ENCODE measurements at regions not wholly inside any gene's neighbourhood (a gene's known extent, or its start where the extent isn't known, plus 50 kb on each side); places are given as distances from the start of the nearest gene placed in this dataset.
"Not testable (repeated sequence)": the region's sequence is repeated elsewhere in the genome, so short reads cannot be mapped to it uniquely, and the experiment has no call there.

DNA sequence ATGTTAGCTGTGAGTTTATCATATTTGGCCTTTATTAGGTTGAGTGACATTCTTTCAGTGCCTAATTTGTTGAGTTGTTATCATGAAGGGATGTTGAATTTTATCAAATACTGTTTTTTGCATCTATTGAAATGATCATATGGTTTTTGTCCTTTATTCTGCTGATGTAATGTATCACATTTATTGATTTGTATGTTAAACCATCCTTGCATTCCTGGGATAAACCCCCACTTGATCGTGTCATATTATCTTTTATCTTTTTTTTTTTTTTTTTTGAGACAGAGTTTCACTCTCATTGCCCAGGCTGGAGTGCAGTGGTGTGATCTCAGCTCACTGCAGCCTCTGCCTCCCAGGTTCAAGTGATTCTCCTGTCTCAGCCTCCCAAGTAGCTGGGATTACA lies 51.9 kb upstream of the MFGE8 start:
- not testable (repeated sequence) for ATAC-seq

DNA sequence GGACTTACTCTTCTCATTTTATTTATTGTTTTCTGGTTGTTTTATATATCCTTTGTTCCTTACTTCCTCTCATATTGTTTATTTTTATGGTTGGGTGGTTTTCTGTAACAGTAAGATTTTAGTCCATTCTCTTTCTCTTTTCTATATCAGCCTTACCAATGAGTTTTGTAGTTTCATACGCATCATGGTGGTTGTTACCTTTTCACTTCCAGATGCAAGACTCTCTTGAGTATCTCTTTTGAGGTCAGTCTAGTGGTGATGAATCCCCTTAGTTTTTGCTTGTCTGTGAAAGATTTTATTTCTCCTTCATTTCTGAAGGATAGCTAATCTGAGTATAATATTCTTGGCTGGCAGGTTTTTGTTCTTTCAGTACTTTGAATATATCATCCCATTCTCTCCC lies 57.1 kb upstream of the MFGE8 start:
- ATAC-seq: no peak
- TF ChIP-seq PPARA (CRISPR knock-in tag; IDR thresholded peaks at IDR 0.05; ENCODE audit: borderline replicate concordance) (no peak), CSDC2 (CRISPR knock-in tag; IDR thresholded peaks at IDR 0.05) (no peak)

DNA sequence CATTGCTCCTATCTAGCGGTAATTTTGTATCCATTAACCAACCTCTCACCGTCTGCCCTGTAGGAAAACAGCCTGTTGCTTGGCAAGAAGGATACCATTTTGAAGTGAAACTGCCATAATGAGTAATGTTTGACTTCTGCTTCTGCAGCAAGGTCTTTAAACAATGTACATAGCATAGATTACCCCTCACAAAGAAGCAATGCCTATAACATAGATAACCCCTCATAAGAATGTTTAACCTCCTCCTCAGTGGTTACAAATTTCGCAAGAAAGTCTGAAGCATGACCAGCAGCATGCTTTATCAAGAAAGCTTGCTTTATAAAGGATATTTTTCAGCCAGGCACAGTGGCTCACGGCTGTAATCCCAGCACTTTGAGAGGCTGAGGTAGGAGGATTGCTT lies 61.2 kb upstream of the MFGE8 start:
- ATAC-seq: no peak
- TF ChIP-seq, protein P1, sequence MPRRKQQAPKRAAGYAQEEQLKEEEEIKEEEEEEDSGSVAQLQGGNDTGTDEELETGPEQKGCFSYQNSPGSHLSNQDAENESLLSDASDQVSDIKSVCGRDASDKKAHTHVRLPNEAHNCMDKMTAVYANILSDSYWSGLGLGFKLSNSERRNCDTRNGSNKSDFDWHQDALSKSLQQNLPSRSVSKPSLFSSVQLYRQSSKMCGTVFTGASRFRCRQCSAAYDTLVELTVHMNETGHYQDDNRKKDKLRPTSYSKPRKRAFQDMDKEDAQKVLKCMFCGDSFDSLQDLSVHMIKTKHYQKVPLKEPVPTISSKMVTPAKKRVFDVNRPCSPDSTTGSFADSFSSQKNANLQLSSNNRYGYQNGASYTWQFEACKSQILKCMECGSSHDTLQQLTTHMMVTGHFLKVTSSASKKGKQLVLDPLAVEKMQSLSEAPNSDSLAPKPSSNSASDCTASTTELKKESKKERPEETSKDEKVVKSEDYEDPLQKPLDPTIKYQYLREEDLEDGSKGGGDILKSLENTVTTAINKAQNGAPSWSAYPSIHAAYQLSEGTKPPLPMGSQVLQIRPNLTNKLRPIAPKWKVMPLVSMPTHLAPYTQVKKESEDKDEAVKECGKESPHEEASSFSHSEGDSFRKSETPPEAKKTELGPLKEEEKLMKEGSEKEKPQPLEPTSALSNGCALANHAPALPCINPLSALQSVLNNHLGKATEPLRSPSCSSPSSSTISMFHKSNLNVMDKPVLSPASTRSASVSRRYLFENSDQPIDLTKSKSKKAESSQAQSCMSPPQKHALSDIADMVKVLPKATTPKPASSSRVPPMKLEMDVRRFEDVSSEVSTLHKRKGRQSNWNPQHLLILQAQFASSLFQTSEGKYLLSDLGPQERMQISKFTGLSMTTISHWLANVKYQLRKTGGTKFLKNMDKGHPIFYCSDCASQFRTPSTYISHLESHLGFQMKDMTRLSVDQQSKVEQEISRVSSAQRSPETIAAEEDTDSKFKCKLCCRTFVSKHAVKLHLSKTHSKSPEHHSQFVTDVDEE (CRISPR knock-in tag; IDR thresholded peaks at IDR 0.05): no peak
- TF ChIP-seq ZNF8 (CRISPR knock-in tag; IDR thresholded peaks at IDR 0.05) (no peak), SNAI2 (CRISPR knock-in tag; IDR thresholded peaks at IDR 0.05) (no peak), ESRRG (CRISPR knock-in tag; IDR thresholded peaks at IDR 0.05) (no peak), OSR1 (CRISPR knock-in tag; IDR thresholded peaks at IDR 0.05) (no peak), BACH2 (CRISPR knock-in tag; IDR thresholded peaks at IDR 0.05; ENCODE audit: borderline replicate concordance) (no peak)
- TF ChIP-seq, protein P2, sequence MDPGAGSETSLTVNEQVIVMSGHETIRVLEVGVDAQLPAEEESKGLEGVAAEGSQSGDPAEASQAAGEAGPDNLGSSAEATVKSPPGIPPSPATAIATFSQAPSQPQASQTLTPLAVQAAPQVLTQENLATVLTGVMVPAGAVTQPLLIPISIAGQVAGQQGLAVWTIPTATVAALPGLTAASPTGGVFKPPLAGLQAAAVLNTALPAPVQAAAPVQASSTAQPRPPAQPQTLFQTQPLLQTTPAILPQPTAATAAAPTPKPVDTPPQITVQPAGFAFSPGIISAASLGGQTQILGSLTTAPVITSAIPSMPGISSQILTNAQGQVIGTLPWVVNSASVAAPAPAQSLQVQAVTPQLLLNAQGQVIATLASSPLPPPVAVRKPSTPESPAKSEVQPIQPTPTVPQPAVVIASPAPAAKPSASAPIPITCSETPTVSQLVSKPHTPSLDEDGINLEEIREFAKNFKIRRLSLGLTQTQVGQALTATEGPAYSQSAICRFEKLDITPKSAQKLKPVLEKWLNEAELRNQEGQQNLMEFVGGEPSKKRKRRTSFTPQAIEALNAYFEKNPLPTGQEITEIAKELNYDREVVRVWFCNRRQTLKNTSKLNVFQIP (CRISPR knock-in tag; IDR thresholded peaks at IDR 0.05; ENCODE audit: borderline replicate concordance, low read depth): no peak

DNA sequence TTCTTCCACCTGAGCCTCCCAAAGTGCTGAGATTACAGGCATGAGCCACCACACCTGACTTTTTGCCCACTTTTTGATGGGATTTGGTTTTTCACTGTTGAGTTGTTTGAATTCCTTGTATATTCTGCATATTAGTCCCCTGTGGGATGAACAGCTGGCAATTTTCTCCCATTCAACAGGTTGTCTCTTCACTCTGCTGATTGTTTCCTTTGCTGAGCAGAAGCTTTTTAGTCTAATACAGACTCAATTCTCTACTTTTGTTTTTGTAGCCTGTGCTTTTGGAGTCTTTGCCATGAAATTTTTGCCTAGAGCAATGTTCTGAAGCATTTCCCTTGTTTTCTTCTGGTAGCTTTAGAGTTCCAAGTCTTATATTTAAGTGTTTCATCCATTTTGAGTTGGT lies 62.7 kb upstream of the MFGE8 start:
- ATAC-seq: no peak
- TF ChIP-seq ZNF565 (CRISPR knock-in tag; conservative IDR thresholded peaks at IDR 0.05; ENCODE audit: low read depth): no peak
- TF ChIP-seq, protein P3, sequence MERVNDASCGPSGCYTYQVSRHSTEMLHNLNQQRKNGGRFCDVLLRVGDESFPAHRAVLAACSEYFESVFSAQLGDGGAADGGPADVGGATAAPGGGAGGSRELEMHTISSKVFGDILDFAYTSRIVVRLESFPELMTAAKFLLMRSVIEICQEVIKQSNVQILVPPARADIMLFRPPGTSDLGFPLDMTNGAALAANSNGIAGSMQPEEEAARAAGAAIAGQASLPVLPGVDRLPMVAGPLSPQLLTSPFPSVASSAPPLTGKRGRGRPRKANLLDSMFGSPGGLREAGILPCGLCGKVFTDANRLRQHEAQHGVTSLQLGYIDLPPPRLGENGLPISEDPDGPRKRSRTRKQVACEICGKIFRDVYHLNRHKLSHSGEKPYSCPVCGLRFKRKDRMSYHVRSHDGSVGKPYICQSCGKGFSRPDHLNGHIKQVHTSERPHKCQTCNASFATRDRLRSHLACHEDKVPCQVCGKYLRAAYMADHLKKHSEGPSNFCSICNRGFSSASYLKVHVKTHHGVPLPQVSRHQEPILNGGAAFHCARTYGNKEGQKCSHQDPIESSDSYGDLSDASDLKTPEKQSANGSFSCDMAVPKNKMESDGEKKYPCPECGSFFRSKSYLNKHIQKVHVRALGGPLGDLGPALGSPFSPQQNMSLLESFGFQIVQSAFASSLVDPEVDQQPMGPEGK (CRISPR knock-in tag; IDR thresholded peaks at IDR 0.05; ENCODE audit: borderline replicate concordance): no peak
- TF ChIP-seq PPARA (CRISPR knock-in tag; IDR thresholded peaks at IDR 0.05; ENCODE audit: borderline replicate concordance): no peak
- no peak for TF ChIP-seq ZFP3 (CRISPR knock-in tag; IDR thresholded peaks at IDR 0.05)
- no peak for TF ChIP-seq TOX (CRISPR knock-in tag; IDR thresholded peaks at IDR 0.05; ENCODE audit: borderline replicate concordance)
- no peak for TF ChIP-seq ISL1 (CRISPR knock-in tag; IDR thresholded peaks at IDR 0.05)
- TF ChIP-seq OSR1 (CRISPR knock-in tag; IDR thresholded peaks at IDR 0.05): no peak
- no peak for TF ChIP-seq ZNF8 (CRISPR knock-in tag; IDR thresholded peaks at IDR 0.05)
- TF ChIP-seq, protein P1 (CRISPR knock-in tag; IDR thresholded peaks at IDR 0.05): no peak
- no peak for TF ChIP-seq ESRRG (CRISPR knock-in tag; IDR thresholded peaks at IDR 0.05)
- no peak for TF ChIP-seq TCF4 (CRISPR knock-in tag; IDR thresholded peaks at IDR 0.05; ENCODE audit: borderline replicate concordance)

DNA sequence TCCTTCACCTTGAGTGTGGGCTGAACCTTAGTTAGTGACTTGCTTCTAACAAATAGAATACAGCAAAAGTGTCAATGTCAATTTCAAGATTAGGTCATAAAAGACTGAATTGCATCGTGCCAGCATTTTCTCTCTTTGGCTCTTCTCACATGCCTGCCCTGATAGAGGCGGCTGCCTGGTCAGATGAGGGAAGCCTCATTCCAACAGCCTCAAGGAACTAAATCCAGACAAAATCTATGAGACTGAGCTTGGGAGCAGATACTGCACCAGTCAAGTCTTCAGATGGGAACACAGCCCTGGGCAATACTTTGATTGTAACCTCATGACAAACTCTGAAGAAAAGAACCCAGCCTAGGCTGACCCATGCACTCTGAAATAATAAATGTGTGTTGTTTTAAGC lies 63.5 kb upstream of the MFGE8 start:
- ATAC-seq: no peak
- no peak for TF ChIP-seq CSDC2 (CRISPR knock-in tag; IDR thresholded peaks at IDR 0.05)
- no peak for TF ChIP-seq ZNF8 (CRISPR knock-in tag; IDR thresholded peaks at IDR 0.05)
- no peak for TF ChIP-seq GLIS3 (CRISPR knock-in tag; IDR thresholded peaks at IDR 0.05)
- no peak for TF ChIP-seq ARNTL (CRISPR knock-in tag; IDR thresholded peaks at IDR 0.05; ENCODE audit: borderline replicate concordance, low read depth)
- TF ChIP-seq, protein P3 (CRISPR knock-in tag; IDR thresholded peaks at IDR 0.05; ENCODE audit: borderline replicate concordance): no peak
- TF ChIP-seq ZFP30 (CRISPR knock-in tag; IDR thresholded peaks at IDR 0.05): no peak
- TF ChIP-seq TCF4 (CRISPR knock-in tag; IDR thresholded peaks at IDR 0.05; ENCODE audit: borderline replicate concordance): no peak
- TF ChIP-seq, protein P1 (CRISPR knock-in tag; IDR thresholded peaks at IDR 0.05): no peak
- no peak for TF ChIP-seq ISL1 (CRISPR knock-in tag; IDR thresholded peaks at IDR 0.05)
- no peak for TF ChIP-seq ZNF565 (CRISPR knock-in tag; conservative IDR thresholded peaks at IDR 0.05; ENCODE audit: low read depth)
- TF ChIP-seq RARB (CRISPR knock-in tag; IDR thresholded peaks at IDR 0.05): no peak
- no peak for TF ChIP-seq BACH2 (CRISPR knock-in tag; IDR thresholded peaks at IDR 0.05; ENCODE audit: borderline replicate concordance)
